ENCODE measurements at regions not wholly inside any gene's neighbourhood (a gene's known extent, or its start where the extent isn't known, plus 50 kb on each side); places are given as distances from the start of the nearest gene placed in this dataset.

DNA sequence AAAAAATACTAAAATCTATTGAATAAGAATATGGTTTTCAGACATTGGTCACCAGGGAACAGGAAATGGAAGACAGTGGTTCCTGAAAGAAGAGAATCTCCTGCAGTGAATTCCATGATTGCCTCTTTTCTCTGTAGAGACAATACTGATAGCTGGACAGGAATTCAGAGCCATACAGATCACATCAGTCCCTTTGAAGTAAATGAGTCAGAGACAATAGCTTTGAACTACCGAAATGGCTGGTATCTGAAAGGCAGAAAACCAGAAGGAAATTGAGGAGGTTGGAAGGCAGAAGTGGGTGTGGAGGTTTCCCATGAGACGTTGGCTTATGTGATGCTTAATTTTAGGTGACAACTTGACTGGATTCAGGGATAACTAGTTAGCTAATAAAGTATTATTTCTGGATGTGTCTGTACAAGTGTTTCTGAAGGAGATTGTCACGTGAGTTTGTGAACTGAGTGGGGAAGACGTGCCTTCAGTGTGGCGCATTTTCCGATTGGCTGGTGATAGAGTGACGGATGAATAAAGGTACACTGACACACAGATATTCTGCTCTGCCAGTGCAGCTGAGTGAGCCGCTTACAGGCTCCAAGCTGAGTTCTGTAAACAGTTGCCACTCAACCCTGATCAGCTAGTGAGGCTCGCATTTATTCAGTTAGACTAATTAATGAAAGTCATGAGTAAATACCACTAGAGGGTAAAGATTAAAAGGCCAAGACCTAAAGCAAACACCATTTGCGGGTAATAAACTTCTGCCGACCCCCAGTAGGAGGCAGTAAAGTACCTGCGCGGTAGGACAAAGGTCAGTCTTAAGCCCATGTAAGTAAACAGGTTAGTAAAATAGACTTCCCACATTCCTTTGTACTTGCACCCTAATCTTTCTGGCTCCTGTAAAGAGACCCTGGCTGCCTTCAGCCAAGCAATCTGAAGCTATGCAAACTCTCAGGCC is 1298.6 kb downstream of the SI start:
- no peak for DNase-seq (ENCODE audit: low spot score)
- POLR2A ChIA-PET (ENCODE audit: low non-redundant PET) = no interaction called here
- CTCF ChIA-PET = interaction anchor here (0.6 to 0.7 kb wide), 2 partner anchors 24 to 1102 kb away, joined by 3 read pairs; no protein-coding TSS in a partner anchor
- H3K27ac ChIP-seq = no peak overlapping the region
- TF ChIP-seq, protein P1, sequence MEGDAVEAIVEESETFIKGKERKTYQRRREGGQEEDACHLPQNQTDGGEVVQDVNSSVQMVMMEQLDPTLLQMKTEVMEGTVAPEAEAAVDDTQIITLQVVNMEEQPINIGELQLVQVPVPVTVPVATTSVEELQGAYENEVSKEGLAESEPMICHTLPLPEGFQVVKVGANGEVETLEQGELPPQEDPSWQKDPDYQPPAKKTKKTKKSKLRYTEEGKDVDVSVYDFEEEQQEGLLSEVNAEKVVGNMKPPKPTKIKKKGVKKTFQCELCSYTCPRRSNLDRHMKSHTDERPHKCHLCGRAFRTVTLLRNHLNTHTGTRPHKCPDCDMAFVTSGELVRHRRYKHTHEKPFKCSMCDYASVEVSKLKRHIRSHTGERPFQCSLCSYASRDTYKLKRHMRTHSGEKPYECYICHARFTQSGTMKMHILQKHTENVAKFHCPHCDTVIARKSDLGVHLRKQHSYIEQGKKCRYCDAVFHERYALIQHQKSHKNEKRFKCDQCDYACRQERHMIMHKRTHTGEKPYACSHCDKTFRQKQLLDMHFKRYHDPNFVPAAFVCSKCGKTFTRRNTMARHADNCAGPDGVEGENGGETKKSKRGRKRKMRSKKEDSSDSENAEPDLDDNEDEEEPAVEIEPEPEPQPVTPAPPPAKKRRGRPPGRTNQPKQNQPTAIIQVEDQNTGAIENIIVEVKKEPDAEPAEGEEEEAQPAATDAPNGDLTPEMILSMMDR (conservative IDR thresholded peaks at IDR 0.05; ENCODE audit: low read depth) = no peak

GRCh38 chr3:163776743-163777142 is 1301.6 kb downstream of the SI start:
- H3K27ac ChIP-seq = no peak overlapping the region
- CTCF ChIA-PET = no interaction called here

DNA sequence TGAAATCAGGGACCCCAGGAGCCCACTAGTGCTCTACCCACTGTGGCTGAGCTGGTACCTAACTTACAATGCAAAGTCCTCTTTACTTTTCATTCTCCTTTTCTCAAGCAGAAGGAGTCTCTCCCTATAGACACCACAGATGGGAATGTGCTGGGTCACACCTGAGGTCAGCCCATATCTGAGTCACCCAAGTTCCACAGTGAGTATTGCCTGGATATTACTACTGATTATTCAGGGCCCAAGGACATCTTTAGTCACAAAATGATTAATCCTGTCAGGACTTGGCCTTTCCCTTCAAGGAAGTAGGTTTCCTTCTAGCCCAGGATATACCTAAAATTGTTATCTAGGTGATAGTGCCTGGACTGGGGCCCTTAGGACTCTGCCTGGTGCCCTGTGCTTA is 1305.2 kb downstream of the SI start:
- CTCF ChIA-PET = no interaction called here
- no peak overlapping the region for H3K27ac ChIP-seq
- DNase-seq (ENCODE audit: low spot score) = no peak
- POLR2A ChIA-PET (ENCODE audit: low non-redundant PET) = no interaction called here
- TF ChIP-seq, protein P1 (conservative IDR thresholded peaks at IDR 0.05; ENCODE audit: low read depth) = no peak

More at GRCh38 chr3:163776743-163777142, 1301.6 kb downstream of the SI start:
- POLR2A ChIA-PET (ENCODE audit: low non-redundant PET) = no interaction called here
- TF ChIP-seq, protein P1 (conservative IDR thresholded peaks at IDR 0.05; ENCODE audit: low read depth) = no peak
- DNase-seq (ENCODE audit: low spot score) = no peak

- no peak overlapping the region for H3K27ac ChIP-seq
- TF ChIP-seq, protein P1 (conservative IDR thresholded peaks at IDR 0.05; ENCODE audit: low read depth) = no peak
- ChIA-PET POLR2A (ENCODE audit: low non-redundant PET) (no interaction called here), CTCF (no interaction called here)
- DNase-seq (ENCODE audit: low spot score) = no peak
Observed at GRCh38 chr3:163768048-163768447, 1310.2 kb downstream of the SI start.

GRCh38 chr3:163766112-163766511 is 1312.2 kb downstream of the SI start:
- no peak overlapping the region for H3K27ac ChIP-seq
- POLR2A ChIA-PET (ENCODE audit: low non-redundant PET) = no interaction called here
- TF ChIP-seq, protein P1 (conservative IDR thresholded peaks at IDR 0.05; ENCODE audit: low read depth) = no peak
- DNase-seq (ENCODE audit: low spot score) = no peak
- CTCF ChIA-PET = no interaction called here

DNA sequence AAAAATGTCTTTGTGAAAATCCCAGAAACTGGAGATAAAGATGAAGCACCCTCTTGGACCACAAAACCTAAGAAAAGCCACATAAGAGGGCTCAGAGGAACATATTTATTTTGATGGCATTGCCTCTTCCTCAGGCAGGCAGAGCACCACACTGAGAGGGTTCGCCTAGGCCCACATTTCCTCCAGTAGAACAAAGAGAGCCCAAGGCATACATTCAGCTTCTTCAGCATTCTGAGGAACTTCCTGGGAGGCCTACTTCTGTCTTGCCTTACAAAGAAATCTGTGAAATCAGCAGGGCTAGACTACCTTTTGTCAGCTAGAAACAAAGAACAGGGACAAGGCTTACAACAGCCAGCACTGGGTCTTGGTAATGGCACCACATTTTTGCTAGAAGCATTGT is 1325.3 kb downstream of the SI start:
- ChIA-PET POLR2A (ENCODE audit: low non-redundant PET) (no interaction called here), CTCF (interaction anchor here (0.6 kb wide), 1 partner anchor 83 kb away, joined by 3 read pairs; no protein-coding TSS in a partner anchor)
- no peak for DNase-seq (ENCODE audit: low spot score)
- no peak overlapping the region for H3K27ac ChIP-seq
- TF ChIP-seq, protein P1 (conservative IDR thresholded peaks at IDR 0.05; ENCODE audit: low read depth) = no peak
